Stimulated activated CD4-positive, alpha-beta T cell treated with anti-CD3 and anti-CD28 coated beads, Interleukin-4, amount 100 ng/mL, for 48 hours (primary cell): ENCODE measurements at regions not wholly inside any gene's neighbourhood (a gene's known extent, or its start where the extent isn't known, plus 50 kb on each side); places are given as distances from the start of the nearest gene placed in this dataset.
"Not testable (repeated sequence)": the region's sequence is repeated elsewhere in the genome, so short reads cannot be mapped to it uniquely, and the experiment has no call there.

Experiments
- DNase-seq, 2 donors: peaks; one replicate each; pipeline ENCODE4 v3.0.0-alpha.2; 2020; ENCODE audit warnings: low read depth in 2 of 2

- DNase-seq: no peak
Measured at GRCh38 chr17:74135391-74136167, 67.9 kb upstream of the RPL38 start.

- no peak for DNase-seq
Measured at GRCh38 chr17:74137416-74137815, 66.1 kb upstream of the RPL38 start.

GRCh38 chr17:74139120-74139519 lies 64.4 kb upstream of the RPL38 start:
- DNase-seq: no peak

GRCh38 chr17:74140282-74140681 lies 63.2 kb upstream of the RPL38 start:
- DNase-seq: no peak

GRCh38 chr17:74141612-74142011 lies 61.9 kb upstream of the RPL38 start:
- DNase-seq: no peak

GRCh38 chr17:74143318-74143717 lies 60.2 kb upstream of the RPL38 start:
- DNase-seq: not testable (repeated sequence)

GRCh38 chr17:74145756-74146155 lies 57.7 kb upstream of the RPL38 start:
- DNase-seq: no peak

- DNase-seq: no peak
Measured at GRCh38 chr17:74146196-74146595, 57.3 kb upstream of the RPL38 start.

GRCh38 chr17:74147056-74147835 lies 56.2 kb upstream of the RPL38 start:
- DNase-seq: no peak

GRCh38 chr17:74147966-74148365 lies 55.5 kb upstream of the RPL38 start:
- DNase-seq: no peak

- DNase-seq: no peak
Measured at GRCh38 chr17:74148446-74148845, 55.0 kb upstream of the RPL38 start.

- DNase-seq: no peak
Measured at GRCh38 chr17:74148901-74149596, 54.4 kb upstream of the RPL38 start.

- DNase-seq: no peak
Measured at GRCh38 chr17:74149597-74150427, 53.7 kb upstream of the RPL38 start.

GRCh38 chr17:74150428-74151025 lies 53.0 kb upstream of the RPL38 start:
- no peak for DNase-seq

GRCh38 chr17:74151551-74152315 lies 51.7 kb upstream of the RPL38 start:
- DNase-seq: no peak

GRCh38 chr17:74152591-74153455 lies 50.7 kb upstream of the RPL38 start:
- no peak for DNase-seq

GRCh38 chr17:74153456-74153810 lies 50.0 kb upstream of the RPL38 start:
- DNase-seq: no peak
